HTR-8/SVneo (cell line): ENCODE measurements at regions not wholly inside any gene's neighbourhood (a gene's known extent, or its start where the extent isn't known, plus 50 kb on each side); places are given as distances from the start of the nearest gene placed in this dataset.

ENCODE experiments used
- DNase-seq: peaks from one replicate; pipeline ENCODE4 v3.0.0; 2011; ENCODE audit warnings: low spot score, mixed read lengths; ENCODE audit not compliant: insufficient read length
- FAIRE-seq: peaks from 2 replicates; lab custom pipeline; 2011; peaks lifted over from hg19 to GRCh38; lab: Jason Lieb, UNC

DNA sequence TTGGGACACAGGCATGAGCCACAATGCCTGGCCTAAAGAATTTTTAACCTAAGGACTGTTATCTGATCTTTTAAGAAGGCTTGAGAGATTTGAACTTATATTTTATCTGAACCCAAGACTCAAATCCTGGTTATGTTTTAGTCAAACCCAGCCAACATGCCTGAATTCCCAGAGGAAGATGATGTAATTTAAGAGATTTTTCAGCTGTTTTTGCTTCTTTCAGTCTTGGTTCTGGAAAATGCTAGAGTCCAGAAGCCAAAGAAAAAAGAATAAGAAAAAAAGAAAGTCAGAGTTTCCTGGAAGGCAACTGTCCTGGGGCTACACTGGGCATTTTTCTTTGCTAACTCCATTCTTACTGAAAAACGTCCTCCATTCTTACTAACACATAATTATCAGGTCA, 85.8 kb downstream of the SNX18 start:
- no peak for FAIRE-seq
- DNase-seq: no peak

DNA sequence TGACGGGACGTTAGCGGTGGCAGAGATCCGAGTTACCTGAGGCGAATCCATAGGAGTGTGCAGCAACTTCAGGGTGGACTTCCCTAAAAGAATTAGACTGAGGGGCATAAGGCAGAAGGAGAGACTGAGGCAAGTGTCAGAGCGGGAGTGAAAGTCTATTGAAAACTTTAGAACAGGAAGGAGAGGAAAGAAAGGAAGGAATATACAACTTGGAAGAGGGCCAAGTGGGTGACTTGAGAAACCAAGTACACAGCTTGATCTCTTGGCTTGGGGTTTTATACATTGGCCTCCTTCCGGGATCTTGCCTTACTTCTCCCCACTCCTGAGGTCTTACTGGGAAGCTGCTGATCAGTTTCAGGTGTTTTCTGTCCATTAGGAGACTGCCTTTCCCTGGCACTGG, 84.9 kb downstream of the SNX18 start:
- DNase-seq: no peak
- FAIRE-seq: no peak

DNA sequence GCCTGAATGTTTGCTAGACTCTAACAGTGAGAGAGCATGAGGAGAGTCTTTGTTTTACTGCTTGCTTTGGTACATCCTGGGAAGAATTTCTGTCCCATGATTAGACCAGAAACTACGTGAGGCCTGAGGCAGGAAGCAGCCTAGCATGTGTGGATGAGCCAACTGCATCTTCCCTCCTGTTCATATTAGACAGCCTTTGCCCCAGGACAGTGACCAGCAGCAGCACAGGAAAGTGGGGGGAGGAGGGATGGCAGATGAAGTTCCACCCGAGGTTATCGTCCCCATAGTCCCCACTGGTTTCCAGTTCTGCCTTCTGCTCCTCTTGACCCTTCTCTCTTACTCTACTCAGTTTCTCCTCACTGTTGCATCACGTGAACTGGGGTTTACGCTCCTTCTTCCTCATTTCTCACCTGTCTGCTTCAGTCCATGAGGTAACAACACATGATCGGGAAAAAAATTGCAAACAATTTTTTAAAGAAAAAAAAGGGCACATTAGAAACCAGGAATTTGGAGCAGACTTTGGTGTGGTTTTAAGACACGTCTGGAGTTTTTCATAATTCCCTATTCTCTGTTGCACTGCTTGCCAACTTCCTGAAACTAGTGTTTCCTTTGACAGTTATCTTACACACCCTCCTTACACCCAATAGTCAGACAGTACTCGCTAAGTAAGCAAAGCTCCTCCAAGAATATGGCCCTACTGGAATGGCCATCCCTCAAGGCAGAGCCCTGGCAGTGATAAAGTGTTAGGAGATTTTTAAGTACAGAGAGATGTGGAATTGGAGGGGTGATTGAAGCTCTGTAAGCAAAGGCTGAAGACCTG, 84.1 kb downstream of the SNX18 start:
- no peak for DNase-seq

More for the DNA sequence above, 84.1 kb downstream of the SNX18 start:
- FAIRE-seq: no peak
